Transverse colon (tissue), 4 donors: ENCODE measurements at regions not wholly inside any gene's neighbourhood (a gene's known extent, or its start where the extent isn't known, plus 50 kb on each side); places are given as distances from the start of the nearest gene placed in this dataset.
A peak's percentile ranks its signal among the peaks of the same experiment; 100 is the strongest.

Experiments
- CTCF ChIP-seq, 5 experiments: fragments of 200-600 bp in 3 of 5; fragments of 450-650 bp in 2 of 5; sonication (generic) in 3 of 5; IDR thresholded peaks; 1 replicate in 2 of 5; 2 replicates in 3 of 5; pipeline ENCODE4 v1.5.1; 2016 to 2017; ENCODE audit warnings: antibody characterized with exemption in 5 of 5, inconsistent platforms in 3 of 5, mild to moderate bottlenecking in 2 of 5, moderate library complexity in 1 of 5
- POLR2A ChIP-seq: fragments of 450-650 bp; IDR thresholded peaks from one replicate; pipeline ENCODE4 v1.6.1; 2016; ENCODE audit warnings: antibody characterized with exemption, mild to moderate bottlenecking, moderate library complexity
- POLR2AphosphoS5 ChIP-seq, 3 donors: sonication (generic); formaldehyde crosslinking; IDR thresholded peaks; one replicate each; pipeline ENCODE4 v1.6.1; 2016; ENCODE audit warnings: antibody characterized with exemption in 3 of 3

GRCh38 chr12:69157023-69157655, 82.2 kb upstream of the CPSF6 start:
- TF ChIP-seq CTCF (IDR thresholded peaks at IDR 0.05) = peak; percentile 86 to 96 (median 90)
- TF ChIP-seq POLR2A = no peak
- no peak for TF ChIP-seq POLR2AphosphoS5 (IDR thresholded peaks at IDR 0.05)
